ENCODE measurements at regions not wholly inside any gene's neighbourhood (a gene's known extent, or its start where the extent isn't known, plus 50 kb on each side); places are given as distances from the start of the nearest gene placed in this dataset.

DNA sequence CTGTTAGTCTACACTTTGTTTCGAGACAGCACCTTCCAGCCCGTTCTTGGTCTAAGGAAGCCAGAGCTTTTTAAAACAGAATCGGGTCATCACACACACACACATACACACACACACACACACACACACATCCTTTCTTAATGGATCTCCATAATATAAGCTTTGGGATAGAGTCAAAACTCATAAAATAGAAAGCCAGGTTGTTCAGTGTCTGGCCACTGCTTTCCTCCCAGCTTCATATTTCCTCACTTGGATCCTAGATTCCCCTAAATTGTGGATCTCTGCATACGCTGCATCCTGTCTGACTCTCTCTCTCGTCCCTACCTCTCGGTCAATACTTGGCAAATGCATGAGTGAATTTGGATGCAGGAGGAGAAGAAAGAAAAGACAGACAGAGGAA lies 120.5 kb upstream of the SLC14A2 start:
- CTCF ChIA-PET: no interaction called here

DNA sequence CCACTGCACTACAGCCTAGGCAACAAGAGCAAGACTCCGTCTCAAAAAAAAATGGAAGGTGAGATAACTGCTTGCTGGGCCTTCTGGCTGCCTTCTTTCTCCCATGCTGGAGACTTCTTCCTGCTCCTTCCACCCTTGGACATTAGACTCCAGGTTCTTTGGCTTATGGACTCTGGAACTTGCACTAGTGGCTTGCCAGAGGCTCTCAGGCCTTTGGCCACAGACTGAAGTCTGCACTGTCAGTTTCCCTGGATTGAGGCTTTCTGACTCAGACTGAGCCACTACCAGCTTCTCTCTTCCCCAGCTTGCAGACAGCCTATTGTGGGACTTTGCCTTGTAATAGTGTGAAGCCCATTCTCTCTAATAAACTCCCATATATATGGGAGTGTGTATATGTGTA lies 118.5 kb upstream of the SLC14A2 start:
- no peak overlapping the region for H3K4me3 ChIP-seq (ENCODE audit: low read depth, low read length)
- no peak for DNase-seq (ENCODE audit: low read depth, low spot score)
- ChIA-PET POLR2A (no interaction called here), CTCF (no interaction called here)
- TF ChIP-seq, protein P1, sequence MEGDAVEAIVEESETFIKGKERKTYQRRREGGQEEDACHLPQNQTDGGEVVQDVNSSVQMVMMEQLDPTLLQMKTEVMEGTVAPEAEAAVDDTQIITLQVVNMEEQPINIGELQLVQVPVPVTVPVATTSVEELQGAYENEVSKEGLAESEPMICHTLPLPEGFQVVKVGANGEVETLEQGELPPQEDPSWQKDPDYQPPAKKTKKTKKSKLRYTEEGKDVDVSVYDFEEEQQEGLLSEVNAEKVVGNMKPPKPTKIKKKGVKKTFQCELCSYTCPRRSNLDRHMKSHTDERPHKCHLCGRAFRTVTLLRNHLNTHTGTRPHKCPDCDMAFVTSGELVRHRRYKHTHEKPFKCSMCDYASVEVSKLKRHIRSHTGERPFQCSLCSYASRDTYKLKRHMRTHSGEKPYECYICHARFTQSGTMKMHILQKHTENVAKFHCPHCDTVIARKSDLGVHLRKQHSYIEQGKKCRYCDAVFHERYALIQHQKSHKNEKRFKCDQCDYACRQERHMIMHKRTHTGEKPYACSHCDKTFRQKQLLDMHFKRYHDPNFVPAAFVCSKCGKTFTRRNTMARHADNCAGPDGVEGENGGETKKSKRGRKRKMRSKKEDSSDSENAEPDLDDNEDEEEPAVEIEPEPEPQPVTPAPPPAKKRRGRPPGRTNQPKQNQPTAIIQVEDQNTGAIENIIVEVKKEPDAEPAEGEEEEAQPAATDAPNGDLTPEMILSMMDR (IDR thresholded peaks at IDR 0.05; ENCODE audit: insufficient read depth, low read length, missing control alignments): no peak

More for the DNA sequence above, 120.5 kb upstream of the SLC14A2 start:
- POLR2A ChIA-PET: no interaction called here
- no peak for DNase-seq (ENCODE audit: low read depth, low spot score)
- TF ChIP-seq, protein P1 (IDR thresholded peaks at IDR 0.05; ENCODE audit: insufficient read depth, low read length, missing control alignments): no peak
- H3K4me3 ChIP-seq (ENCODE audit: low read depth, low read length): no peak overlapping the region

DNA sequence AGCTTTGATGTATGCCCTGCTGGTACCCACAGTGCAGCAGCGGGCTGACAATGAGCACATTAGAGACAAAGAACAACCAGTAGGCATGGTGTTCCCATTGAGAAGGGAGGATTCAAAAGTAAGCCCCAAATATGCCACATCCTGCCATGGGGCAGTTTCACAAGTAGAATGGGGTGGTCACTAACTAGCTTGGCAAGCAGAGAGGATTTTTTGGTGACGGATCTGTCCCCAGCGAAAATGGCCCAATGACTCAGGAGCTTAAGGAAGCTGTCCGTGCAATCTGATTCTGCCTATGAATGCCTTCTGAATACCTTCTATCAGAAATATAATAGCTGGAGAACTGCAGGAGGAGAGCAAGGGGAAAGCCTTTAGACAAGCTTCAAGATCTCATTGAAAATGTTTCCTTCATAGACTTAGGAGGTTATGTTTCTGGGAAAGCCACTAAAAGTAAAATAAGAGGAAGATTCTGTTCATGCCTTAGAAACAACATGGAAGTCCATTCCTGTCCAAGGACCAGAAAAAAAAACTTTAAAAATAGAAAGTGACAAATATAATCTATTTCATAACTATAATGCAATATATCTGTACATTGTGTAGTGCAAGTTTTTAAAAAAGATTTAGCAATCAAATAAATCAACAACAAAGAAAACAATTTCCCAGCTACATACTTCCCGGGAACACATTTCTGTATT lies 117.5 kb upstream of the SLC14A2 start:
- POLR2A ChIA-PET: interaction anchor here (0.5 kb wide), 1 partner anchor 18 kb away, joined by 3 read pairs; no protein-coding TSS in a partner anchor
- DNase-seq (ENCODE audit: low read depth, low spot score): no peak
- CTCF ChIA-PET: no interaction called here

DNA sequence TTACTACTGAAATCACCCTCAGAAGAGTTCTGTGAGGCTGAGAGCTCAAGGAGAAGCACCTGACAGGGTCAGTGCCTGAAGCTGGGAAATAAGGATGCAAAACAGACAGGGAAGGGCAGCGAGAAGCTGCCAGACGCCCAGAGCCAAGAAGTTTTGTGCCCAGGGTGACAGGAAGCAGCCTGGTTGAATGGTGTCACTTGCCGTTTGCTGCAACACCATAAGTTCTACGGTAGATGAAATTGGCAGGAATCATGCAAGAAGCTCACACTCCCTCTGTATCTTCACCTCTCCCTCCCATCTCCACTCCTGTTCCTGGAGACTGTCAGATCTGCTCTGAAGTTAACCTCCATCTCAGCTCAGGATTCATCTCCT lies 117.0 kb upstream of the SLC14A2 start:
- no peak for DNase-seq (ENCODE audit: low read depth, low spot score)
- no peak overlapping the region for H3K4me3 ChIP-seq (ENCODE audit: low read depth, low read length)
- ChIA-PET POLR2A (interaction anchor here (0.5 kb wide), 1 partner anchor 18 kb away, joined by 3 read pairs; no protein-coding TSS in a partner anchor), CTCF (no interaction called here)
- TF ChIP-seq, protein P1 (IDR thresholded peaks at IDR 0.05; ENCODE audit: insufficient read depth, low read length, missing control alignments): no peak

More for the DNA sequence above, 117.5 kb upstream of the SLC14A2 start:
- TF ChIP-seq, protein P1 (IDR thresholded peaks at IDR 0.05; ENCODE audit: insufficient read depth, low read length, missing control alignments): no peak
- H3K4me3 ChIP-seq (ENCODE audit: low read depth, low read length): no peak overlapping the region

DNA sequence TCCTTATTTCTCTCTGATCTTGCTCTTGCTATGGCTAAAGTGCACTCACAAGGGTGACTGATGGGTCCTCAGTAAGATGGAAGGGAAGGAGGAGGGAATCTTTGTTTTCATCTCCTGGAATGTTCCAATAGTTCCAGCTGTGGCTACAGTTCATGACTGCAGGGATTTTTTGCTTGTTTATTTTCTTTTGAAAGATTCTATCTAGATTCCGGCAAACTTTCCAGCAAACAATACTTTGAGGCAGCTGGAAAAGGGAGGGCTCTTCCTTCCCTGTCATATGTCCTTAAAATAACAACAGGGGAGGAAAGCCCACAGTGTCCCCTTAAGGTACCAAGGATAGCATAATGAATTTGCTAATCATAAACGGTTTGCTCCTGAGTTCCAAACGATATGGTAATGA lies 111.3 kb upstream of the SLC14A2 start:
- no peak overlapping the region for H3K4me3 ChIP-seq (ENCODE audit: low read depth, low read length)
- POLR2A ChIA-PET: no interaction called here
- CTCF ChIA-PET: no interaction called here
- no peak for DNase-seq (ENCODE audit: low read depth, low spot score)
- TF ChIP-seq, protein P1 (IDR thresholded peaks at IDR 0.05; ENCODE audit: insufficient read depth, low read length, missing control alignments): no peak

DNA sequence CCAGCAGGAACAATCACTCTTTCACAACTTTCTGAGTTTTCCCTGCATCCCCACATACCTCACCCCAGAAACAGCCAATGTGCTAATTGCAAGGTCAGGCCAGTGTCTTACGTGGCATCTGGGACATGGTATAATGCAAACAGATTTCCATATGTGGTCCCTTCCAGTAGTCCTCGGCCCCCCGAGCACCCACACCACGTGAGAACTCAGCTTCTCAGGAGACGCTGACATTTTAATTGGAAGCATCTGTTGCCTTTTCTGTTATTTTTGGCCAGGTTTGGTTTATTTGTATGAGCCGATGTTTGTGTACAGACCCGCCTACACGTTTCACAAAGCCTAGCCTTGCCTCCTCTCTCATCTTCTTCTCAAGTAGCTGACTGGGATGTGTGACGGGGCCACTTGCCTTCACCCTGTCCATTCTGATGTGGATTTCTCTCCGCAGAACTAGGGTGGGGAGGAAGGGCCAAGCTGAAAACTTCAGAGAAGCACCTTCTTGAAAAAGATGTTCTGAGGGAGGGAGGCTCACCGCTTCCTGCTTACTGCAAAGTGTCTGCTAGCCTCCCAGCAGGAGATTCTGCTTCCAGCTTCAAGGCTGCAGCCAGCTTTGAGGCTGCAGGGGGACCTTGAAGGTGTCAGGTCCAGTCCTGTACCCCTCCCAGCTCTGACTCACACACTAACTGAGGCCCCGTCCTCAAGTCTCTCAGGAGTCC lies 109.6 kb upstream of the SLC14A2 start:
- POLR2A ChIA-PET: no interaction called here
- CTCF ChIA-PET: no interaction called here

More for the DNA sequence above, 109.6 kb upstream of the SLC14A2 start:
- no peak overlapping the region for H3K4me3 ChIP-seq (ENCODE audit: low read depth, low read length)
- TF ChIP-seq, protein P1 (IDR thresholded peaks at IDR 0.05; ENCODE audit: insufficient read depth, low read length, missing control alignments): no peak
- no peak for DNase-seq (ENCODE audit: low read depth, low spot score)

Measured in AG04449 (cell line).